T-helper 17 cell (primary cell): ENCODE measurements at regions not wholly inside any gene's neighbourhood (a gene's known extent, or its start where the extent isn't known, plus 50 kb on each side); places are given as distances from the start of the nearest gene placed in this dataset.

ENCODE experiments used
- ATAC-seq: fragments of 150-1000 bp; cut with Tn5 transposase; 2 replicates; pipeline ENCODE4 v1.10.0; 2021; ENCODE audit warnings: mild to moderate bottlenecking, moderate library complexity
- DNase-seq, 3 donors: peaks; one replicate each; pipeline versions ENCODE4 v3.0.0 to v3.0.0-alpha.2; 2020 to 2021
- H3K9me3 ChIP-seq: one replicate; pipeline ENCODE4 v1.7.0; 2013; ENCODE audit warnings: low read length, mild to moderate bottlenecking; ENCODE audit not compliant: control insufficient read depth, poor library complexity, severe bottlenecking
- H3K27ac Mint-ChIP-seq: one replicate; pipeline ENCODE4 v1.8.0; 2022; ENCODE audit warnings: mild to moderate bottlenecking, moderate library complexity, mixed read lengths
- H3K27me3 Mint-ChIP-seq: one replicate; pipeline ENCODE4 v1.8.0; 2022; ENCODE audit warnings: mixed read lengths
- H3K36me3 Mint-ChIP-seq: one replicate; pipeline ENCODE4 v1.8.0; 2022; ENCODE audit warnings: low read depth, mixed read lengths
- H3K4me1 Mint-ChIP-seq: one replicate; pipeline ENCODE4 v1.8.0; 2022; ENCODE audit warnings: mild to moderate bottlenecking, mixed read lengths
- H3K4me3 Mint-ChIP-seq: one replicate; pipeline ENCODE4 v1.8.0; 2022; ENCODE audit warnings: mild to moderate bottlenecking, moderate library complexity, mixed read lengths

GRCh38 chr15:95162967-95163531 lies 931.7 kb downstream of the MCTP2 start:
- H3K27ac Mint-ChIP-seq, result no peak overlapping the region
- H3K27me3 Mint-ChIP-seq, result no peaks in the 10 kb centered on the region
- H3K9me3 ChIP-seq, result no peaks in the 10 kb centered on the region
- no peaks in the 10 kb centered on the region for H3K4me1 Mint-ChIP-seq
- no peak overlapping the region for H3K4me3 Mint-ChIP-seq
- H3K36me3 Mint-ChIP-seq, result no peaks in the 10 kb centered on the region
- no peak for DNase-seq
- no peak for ATAC-seq

GRCh38 chr15:95168152-95168551 lies 936.8 kb downstream of the MCTP2 start:
- no peaks in the 10 kb centered on the region for H3K4me1 Mint-ChIP-seq
- no peak for DNase-seq
- H3K27ac Mint-ChIP-seq, result no peak overlapping the region
- no peaks in the 10 kb centered on the region for H3K27me3 Mint-ChIP-seq
- no peak overlapping the region for H3K4me3 Mint-ChIP-seq
- no peak for ATAC-seq
- H3K9me3 ChIP-seq, result no peaks in the 10 kb centered on the region
- no peaks in the 10 kb centered on the region for H3K36me3 Mint-ChIP-seq

- H3K4me1 Mint-ChIP-seq, result no peaks in the 10 kb centered on the region
- ATAC-seq, result no peak
- no peaks in the 10 kb centered on the region for H3K27me3 Mint-ChIP-seq
- H3K4me3 Mint-ChIP-seq, result no peak overlapping the region
- no peaks in the 10 kb centered on the region for H3K9me3 ChIP-seq
- no peak for DNase-seq
- H3K36me3 Mint-ChIP-seq, result no peaks in the 10 kb centered on the region
- no peak overlapping the region for H3K27ac Mint-ChIP-seq
These were observed 937.6 kb downstream of the MCTP2 start for GRCh38 chr15:95168951-95169431.

DNA sequence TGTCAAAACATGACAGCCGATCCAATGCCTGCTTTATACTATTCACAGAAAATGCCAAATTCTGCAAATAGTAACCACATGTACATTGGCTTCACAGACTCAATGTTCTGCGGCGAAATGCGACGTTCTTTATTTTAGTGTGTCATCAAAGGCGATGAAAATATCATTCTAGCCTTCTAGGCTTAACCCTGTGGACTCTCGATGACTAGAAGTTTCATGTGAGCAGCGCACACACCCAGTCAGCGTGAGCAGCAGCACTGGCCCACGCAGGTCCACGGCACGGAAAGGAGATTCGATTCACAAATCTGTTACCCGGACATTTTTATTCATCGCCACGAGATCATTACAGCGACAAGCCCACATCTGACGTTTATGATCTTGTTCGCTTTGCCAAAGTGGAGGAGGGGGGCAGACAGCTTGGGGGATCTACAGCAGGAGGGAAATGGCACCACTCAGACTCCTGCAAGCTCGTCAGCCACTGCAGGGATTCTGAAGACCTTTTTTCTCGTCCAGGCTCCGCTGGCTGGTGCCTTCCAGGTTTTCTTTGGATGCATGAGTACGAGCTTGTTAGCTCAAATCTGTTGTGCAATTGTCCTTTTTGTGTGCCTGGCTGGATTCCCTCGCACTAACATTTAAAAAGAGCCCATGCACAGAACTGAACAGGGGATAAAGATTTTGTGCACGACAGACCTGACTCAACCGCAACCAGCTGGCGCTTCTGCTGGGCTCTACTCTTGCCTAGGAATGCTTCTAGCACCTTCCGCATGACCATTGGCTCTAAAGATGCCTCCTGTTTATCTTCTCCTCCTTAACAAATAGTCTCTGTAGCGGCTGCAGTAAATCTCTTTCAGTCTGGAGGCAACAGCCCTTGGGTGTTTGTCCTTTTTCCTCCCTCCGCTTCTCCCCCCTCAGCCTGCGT lies 938.4 kb downstream of the MCTP2 start:
- H3K9me3 ChIP-seq, result no peaks in the 10 kb centered on the region
- Mint-ChIP-seq H3K36me3 (no peaks in the 10 kb centered on the region), H3K27ac (no peak overlapping the region), H3K4me1 (no peaks in the 10 kb centered on the region), H3K4me3 (no peak overlapping the region), H3K27me3 (no peaks in the 10 kb centered on the region)
- ATAC-seq (no peak), DNase-seq (no peak)

GRCh38 chr15:95170561-95171380 lies 939.4 kb downstream of the MCTP2 start:
- Mint-ChIP-seq H3K27me3 (no peaks in the 10 kb centered on the region), H3K4me3 (no peak overlapping the region), H3K4me1 (no peaks in the 10 kb centered on the region), H3K27ac (no peak overlapping the region), H3K36me3 (no peaks in the 10 kb centered on the region)
- ATAC-seq (no peak), DNase-seq (no peak)
- no peaks in the 10 kb centered on the region for H3K9me3 ChIP-seq

- no peaks in the 10 kb centered on the region for H3K36me3 Mint-ChIP-seq
- H3K9me3 ChIP-seq, result no peaks in the 10 kb centered on the region
- DNase-seq, result no peak
- H3K27ac Mint-ChIP-seq, result no peak overlapping the region
- no peak for ATAC-seq
- H3K27me3 Mint-ChIP-seq, result no peaks in the 10 kb centered on the region
- no peak overlapping the region for H3K4me3 Mint-ChIP-seq
- H3K4me1 Mint-ChIP-seq, result no peaks in the 10 kb centered on the region
These were observed 940.2 kb downstream of the MCTP2 start for GRCh38 chr15:95171564-95171963.

- H3K27me3 Mint-ChIP-seq, result no peaks in the 10 kb centered on the region
- H3K4me3 Mint-ChIP-seq, result no peak overlapping the region
- no peaks in the 10 kb centered on the region for H3K4me1 Mint-ChIP-seq
- no peak overlapping the region for H3K27ac Mint-ChIP-seq
- DNase-seq (no peak), ATAC-seq (no peak)
- no peaks in the 10 kb centered on the region for H3K36me3 Mint-ChIP-seq
- H3K9me3 ChIP-seq, result no peaks in the 10 kb centered on the region
These were observed 943.2 kb downstream of the MCTP2 start for GRCh38 chr15:95174301-95175259.

- no peaks in the 10 kb centered on the region for H3K36me3 Mint-ChIP-seq
- H3K4me3 Mint-ChIP-seq, result no peak overlapping the region
- H3K9me3 ChIP-seq, result no peaks in the 10 kb centered on the region
- H3K27ac Mint-ChIP-seq, result no peak overlapping the region
- H3K4me1 Mint-ChIP-seq, result no peaks in the 10 kb centered on the region
- no peak for ATAC-seq
- DNase-seq, result no peak
- H3K27me3 Mint-ChIP-seq, result no peaks in the 10 kb centered on the region
These were observed 944.7 kb downstream of the MCTP2 start for GRCh38 chr15:95175914-95176658.

DNA sequence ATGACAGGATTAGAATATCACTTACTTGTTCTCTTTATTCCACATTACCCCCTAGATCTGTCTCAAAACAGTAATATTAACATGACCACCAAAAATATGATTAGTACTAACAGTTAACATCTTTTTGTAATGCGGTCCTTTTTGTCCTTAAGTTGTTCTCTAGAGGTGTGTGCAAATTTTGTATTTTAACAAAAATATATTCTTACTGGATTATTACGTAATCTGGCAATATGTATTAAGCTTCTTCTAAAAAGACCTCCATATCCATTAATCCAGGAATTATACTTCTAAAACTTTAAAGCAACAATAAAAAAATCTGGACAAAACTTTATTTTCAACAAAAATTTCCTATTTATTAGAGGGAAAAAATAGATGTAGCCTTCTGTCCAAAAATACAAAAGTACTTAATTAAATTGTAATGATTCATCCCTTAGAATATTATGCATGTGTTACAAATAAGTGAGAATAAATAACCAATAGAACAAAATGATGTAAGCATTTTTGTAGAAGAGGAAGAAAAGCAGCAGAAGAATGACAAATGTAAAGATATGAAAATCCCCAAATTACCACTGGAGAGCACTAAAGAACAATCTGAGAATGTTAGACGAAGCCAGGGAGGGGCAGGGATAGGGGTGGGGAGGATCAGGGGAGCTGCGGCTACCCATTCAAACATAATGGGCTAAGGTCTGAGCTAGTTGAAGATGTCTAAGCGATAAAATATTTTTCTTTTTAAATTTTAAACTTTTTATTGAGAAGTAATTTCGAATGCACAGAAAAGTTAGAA lies 945.6 kb downstream of the MCTP2 start:
- DNase-seq (no peak), ATAC-seq (no peak)
- no peaks in the 10 kb centered on the region for H3K4me1 Mint-ChIP-seq
- H3K27ac Mint-ChIP-seq, result no peak overlapping the region
- no peaks in the 10 kb centered on the region for H3K36me3 Mint-ChIP-seq
- H3K27me3 Mint-ChIP-seq, result no peaks in the 10 kb centered on the region
- no peaks in the 10 kb centered on the region for H3K9me3 ChIP-seq
- H3K4me3 Mint-ChIP-seq, result no peak overlapping the region

DNA sequence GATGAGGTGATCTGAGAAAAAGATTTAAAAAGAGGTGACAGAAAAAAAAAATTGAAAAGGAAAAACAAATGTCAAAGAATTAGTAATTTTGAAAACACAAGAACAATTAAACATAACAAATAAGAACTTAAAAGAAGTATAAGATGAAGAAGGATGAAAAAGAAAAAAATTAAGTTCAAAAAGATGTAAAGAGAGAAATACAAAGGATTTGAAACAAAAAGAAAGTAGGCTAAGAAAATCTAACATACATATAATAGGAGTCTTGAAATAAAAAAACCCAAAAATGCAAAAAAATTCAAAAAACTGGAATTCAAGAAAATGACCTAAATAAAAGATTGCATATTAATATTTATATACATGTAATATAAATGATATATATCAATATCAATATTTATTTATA lies 949.2 kb downstream of the MCTP2 start:
- Mint-ChIP-seq H3K27me3 (no peaks in the 10 kb centered on the region), H3K27ac (no peak overlapping the region), H3K4me1 (no peaks in the 10 kb centered on the region), H3K4me3 (no peak overlapping the region), H3K36me3 (no peaks in the 10 kb centered on the region)
- H3K9me3 ChIP-seq, result no peaks in the 10 kb centered on the region
- no peak for DNase-seq
- ATAC-seq, result no peak

GRCh38 chr15:95182091-95182490 lies 950.7 kb downstream of the MCTP2 start:
- Mint-ChIP-seq H3K27ac (no peak overlapping the region), H3K36me3 (no peaks in the 10 kb centered on the region), H3K4me3 (no peak overlapping the region), H3K4me1 (no peaks in the 10 kb centered on the region), H3K27me3 (no peaks in the 10 kb centered on the region)
- DNase-seq, result no peak
- ATAC-seq, result no peak
- H3K9me3 ChIP-seq, result no peaks in the 10 kb centered on the region
